Umbilical cord (tissue), 1 donor: ENCODE measurements at regions not wholly inside any gene's neighbourhood (a gene's known extent, or its start where the extent isn't known, plus 50 kb on each side); places are given as distances from the start of the nearest gene placed in this dataset.
"Not testable (repeated sequence)": the region's sequence is repeated elsewhere in the genome, so short reads cannot be mapped to it uniquely, and the experiment has no call there.

ENCODE experiments used
- DNase-seq: peaks from one replicate; pipeline ENCODE4 v3.0.0-alpha.2; 2015; ENCODE audit warnings: low spot score

DNA sequence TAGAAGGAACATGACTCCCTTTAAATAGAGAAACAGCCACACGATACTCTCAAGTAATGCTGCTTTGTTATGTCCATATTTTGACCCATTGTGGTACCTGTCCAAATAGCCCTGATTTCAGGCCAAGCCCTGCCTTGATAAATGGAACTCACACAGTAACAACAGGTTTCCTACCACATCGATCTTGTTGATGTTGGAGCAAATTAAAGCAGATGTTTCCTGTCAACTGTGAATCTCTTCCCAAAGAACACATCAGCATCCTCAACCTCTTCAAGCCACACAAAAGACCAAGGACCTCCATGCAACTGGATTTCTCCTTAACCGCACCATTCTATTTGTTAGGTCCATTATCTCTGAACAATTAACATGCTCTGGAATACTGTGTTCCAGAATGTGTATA lies 109.5 kb downstream of the FOXD4L6 start:
- DNase-seq: not testable (repeated sequence)

- not testable (repeated sequence) for DNase-seq
These were observed 111.8 kb downstream of the FOXD4L6 start for GRCh38 chr9:41016699-41017098.

GRCh38 chr9:40999952-41000700 lies 128.4 kb downstream of the FOXD4L6 start:
- not testable (repeated sequence) for DNase-seq

DNA sequence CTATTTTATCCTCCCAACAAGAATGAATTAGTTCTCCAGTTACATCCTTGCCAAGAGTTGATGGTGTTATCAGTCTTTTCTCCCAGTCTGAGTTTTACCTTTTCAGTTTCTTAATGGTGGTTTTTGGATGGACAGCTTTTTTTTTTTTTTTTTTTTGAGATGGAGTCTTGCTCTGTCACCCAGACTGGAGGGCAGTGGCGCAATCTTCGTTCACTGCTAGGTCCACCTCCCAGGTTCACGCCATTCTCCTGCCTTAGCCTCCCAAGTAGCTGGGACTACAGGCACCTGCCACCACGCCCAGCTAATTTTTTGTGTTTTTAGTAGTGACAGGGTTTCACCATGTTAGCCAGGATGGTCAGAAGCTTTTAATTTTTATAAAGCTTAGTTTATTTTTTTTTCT lies 133.0 kb downstream of the FOXD4L6 start:
- DNase-seq: not testable (repeated sequence)

GRCh38 chr9:40993842-40994241 lies 134.6 kb downstream of the FOXD4L6 start:
- DNase-seq: not testable (repeated sequence)

DNA sequence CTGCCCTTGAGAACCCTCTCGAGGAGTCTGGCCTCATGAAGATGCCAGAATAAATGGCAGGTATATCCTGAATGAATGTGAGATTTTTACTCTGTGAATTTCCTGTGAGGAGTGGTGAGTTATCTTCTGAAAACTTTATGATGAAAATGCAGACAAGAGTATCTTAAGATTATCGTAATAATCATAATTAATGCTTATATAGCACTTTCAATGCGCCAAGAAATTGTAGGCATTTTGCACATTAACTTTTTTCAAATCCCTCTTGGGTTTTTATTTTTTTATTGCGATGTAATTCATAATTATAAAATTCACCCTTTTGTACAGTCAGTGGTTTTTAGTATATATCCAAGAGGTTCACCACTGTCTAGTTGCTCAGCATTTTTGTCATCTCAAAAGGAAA lies 135.1 kb downstream of the FOXD4L6 start:
- not testable (repeated sequence) for DNase-seq

DNA sequence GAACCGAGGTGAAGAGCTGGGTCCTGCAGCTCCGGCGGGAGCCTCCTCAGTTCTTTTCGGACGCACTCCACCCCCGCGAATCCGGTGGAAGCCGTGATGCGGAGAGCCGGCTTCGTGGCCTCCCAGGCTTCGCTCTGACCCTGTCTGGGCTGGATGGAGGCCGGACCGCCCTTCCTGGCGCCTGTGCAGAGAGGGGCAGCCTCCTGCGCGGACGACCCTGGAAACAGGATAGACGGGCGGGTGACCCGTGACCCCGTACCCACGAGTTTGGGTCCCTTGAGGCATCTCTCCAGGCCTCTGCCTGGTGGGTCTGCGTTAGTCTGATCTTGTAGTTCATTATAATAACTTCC lies 136.0 kb downstream of the FOXD4L6 start:
- not testable (repeated sequence) for DNase-seq

DNA sequence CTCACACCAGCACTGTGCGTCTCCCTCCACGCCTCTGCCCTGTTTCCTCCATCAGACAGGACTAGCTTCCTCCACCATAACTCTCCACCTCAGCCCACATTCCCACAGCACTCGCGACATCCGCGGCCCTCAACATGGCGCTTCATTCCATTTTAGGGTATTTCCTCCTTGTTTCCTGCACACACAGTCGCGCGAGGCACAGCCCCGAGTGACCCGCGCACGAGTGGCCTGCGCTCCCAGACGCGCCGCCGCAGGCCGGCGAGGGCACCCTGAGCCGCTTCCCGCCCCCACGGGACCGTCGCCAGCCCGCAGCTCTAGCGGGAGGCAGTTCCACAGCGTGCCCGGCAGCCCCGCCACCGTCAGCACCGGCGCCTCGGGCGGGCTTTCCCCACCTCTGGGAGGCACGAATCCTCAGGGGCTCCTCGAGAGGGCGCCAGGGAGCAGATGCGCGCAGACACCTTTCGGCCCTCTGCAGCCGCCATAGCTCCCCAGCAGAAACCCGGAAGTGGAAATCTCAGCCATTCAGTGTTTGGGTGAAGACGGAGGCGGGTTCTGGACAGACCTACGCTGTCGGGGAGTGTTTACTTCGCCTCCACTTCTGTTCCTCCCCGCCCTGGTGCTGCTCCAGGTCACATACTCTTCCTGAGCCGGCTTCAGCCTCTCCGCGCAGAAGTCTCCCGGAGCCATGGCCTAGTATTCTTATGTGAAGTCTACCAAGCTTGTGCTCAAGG lies 136.6 kb downstream of the FOXD4L6 start:
- DNase-seq: peak; percentile 100

- DNase-seq: not testable (repeated sequence)
These were observed 137.3 kb downstream of the FOXD4L6 start for GRCh38 chr9:40991100-40991740.

GRCh38 chr9:40986332-40986731 lies 142.1 kb downstream of the FOXD4L6 start:
- not testable (repeated sequence) for DNase-seq

- not testable (repeated sequence) for DNase-seq
These were observed 153.1 kb downstream of the FOXD4L6 start for GRCh38 chr9:40975351-40975750.

DNA sequence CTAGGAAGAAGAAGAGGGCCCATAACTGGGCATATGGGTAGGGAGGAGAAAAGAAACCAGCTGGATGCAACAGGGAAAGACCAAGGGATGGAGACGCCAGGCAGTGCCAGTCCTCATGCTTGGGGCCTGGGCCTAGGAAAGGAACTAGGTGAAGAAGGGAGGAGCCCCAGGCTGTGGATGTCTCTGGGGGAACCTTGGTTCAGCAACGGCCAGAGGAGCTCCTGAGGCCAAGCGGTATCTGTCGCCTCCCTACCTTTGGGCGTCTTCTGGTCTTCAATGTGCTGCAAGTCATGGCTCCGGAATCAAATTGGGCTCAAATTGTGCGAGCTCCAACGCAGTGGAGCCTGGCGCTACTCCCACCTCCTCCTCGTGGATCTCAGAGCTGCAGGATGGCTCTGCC lies 153.6 kb downstream of the FOXD4L6 start:
- DNase-seq: not testable (repeated sequence)

- DNase-seq: not testable (repeated sequence)
These were observed 156.7 kb downstream of the FOXD4L6 start for GRCh38 chr9:40971773-40972172.

- DNase-seq: not testable (repeated sequence)
These were observed 158.1 kb downstream of the FOXD4L6 start for GRCh38 chr9:40970340-40970739.

- DNase-seq: not testable (repeated sequence)
These were observed 166.0 kb downstream of the FOXD4L6 start for GRCh38 chr9:40962461-40962860.

- DNase-seq: not testable (repeated sequence)
These were observed 176.5 kb downstream of the FOXD4L6 start for GRCh38 chr9:40951876-40952494.

GRCh38 chr9:40946228-40946627 lies 182.3 kb downstream of the FOXD4L6 start:
- DNase-seq: not testable (repeated sequence)

GRCh38 chr9:40942730-40943129 lies 185.8 kb downstream of the FOXD4L6 start:
- DNase-seq: not testable (repeated sequence)

DNA sequence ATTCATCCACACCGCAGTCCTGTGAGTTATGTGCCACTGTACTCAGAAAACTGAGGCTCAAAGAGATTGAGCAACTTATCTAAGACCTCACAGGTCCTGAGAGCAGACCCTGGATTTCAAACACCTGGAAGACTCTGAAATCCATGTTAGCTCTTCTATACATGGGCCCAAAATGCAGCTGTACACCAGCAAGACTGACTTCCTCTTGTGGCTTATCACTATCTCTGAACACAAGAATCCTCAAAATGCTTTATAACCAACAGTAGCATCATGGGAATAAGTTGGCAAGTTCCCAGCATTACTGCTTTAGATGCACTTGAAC lies 188.6 kb downstream of the FOXD4L6 start:
- not testable (repeated sequence) for DNase-seq

DNA sequence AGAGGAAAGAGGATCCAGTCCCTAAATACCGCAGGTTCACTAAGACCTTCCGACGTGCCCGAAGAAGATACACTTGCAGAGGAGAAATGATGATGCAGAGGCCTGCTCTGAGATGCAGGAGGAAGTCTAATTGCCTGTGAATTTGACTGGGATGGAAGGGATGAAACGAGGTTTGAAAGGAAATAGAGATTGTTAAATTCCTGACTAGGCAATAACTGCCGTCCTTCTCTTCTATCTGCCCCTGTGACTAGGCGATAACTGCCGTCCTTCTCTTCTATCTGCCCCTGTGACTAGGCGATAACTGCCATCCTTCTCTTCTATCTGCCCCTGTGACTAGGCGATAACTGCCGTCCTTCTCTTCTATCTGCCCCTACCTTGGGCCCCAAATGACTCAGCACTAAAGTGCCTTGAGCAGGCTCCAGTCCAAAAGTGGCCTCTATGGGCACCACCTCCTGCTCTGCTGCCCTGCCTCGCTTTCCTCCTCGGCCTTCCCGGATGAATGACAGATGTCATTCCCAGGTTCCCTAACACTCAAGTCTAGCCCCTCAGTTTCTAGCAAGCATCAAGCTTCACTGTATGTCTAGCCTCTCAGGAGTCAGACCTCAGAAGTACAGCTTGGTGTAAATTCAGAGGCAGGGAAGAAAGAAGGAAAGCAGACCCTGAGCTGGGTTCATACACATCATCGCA lies 189.1 kb downstream of the FOXD4L6 start:
- not testable (repeated sequence) for DNase-seq

DNA sequence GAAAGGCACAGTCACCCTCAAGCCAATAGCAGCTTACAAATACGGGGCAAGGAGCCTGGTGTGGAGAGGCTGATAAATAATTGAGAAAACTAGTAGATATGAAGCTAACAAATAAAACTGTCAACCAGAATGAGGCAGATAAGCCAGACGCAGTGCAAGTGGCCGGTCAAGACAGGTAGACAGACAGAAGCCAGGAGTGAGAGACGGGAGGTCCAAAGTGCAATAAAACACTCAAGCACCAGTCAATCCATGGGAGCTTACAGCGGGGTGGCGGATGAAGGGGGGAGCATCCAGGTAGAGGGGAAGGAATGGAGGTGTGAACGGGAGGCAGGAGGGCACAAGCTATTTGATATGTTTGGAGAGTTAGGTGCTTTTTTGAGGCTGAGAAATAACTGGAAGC lies 193.1 kb downstream of the FOXD4L6 start:
- no peak for DNase-seq
